ENCODE measurements at regions not wholly inside any gene's neighbourhood (a gene's known extent, or its start where the extent isn't known, plus 50 kb on each side); places are given as distances from the start of the nearest gene placed in this dataset.

DNA sequence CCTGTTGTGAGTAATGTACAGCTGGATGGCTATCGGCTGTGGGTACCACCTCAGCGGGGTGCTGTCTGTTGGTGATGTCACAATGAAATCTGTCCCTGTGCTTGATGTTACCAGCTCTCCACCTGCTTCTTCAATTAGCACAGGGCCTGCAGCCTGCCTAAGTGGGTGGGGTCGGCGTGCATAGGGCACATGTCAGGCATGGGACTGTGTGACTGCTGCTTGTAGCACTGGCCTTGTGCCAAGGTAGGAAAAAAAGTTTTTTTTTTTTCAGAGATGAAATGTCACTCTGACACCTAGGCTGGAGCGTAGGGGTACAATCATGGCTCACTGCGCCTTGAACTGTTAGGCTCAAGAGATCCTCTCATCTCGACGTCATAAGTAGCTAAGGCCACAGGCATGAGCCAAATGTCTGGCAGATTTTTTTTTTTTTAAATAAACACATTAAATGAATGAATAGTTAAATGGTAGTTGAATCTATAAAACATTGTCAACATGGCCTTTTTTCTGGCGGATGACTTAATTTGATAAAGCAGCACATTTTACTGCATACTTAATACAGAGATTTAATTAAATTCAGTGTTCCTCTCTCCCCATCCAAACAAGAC is 222.5 kb downstream of the NXNL2 start:
- Histone ChIP-seq H3K36me3 (ENCODE audit: control insufficient read depth, insufficient read depth, low read length) (no peaks in the 10 kb centered on the region), H3K4me3 (ENCODE audit: low read depth in 2 of 2, low read length in 2 of 2) (no peak overlapping the region), H3K4me1 (ENCODE audit: control insufficient read depth, insufficient read depth, low read length) (no peaks in the 10 kb centered on the region), H3K9me3 (ENCODE audit: control insufficient read depth, insufficient read depth, low read depth, low read length) (no peaks in the 10 kb centered on the region), H3K27ac (ENCODE audit: low read length) (no peak overlapping the region), H3K27me3 (ENCODE audit: control insufficient read depth, insufficient read depth, low read length) (no peaks in the 10 kb centered on the region)
- no TSS peak for BruUV-seq (replicated peaks)
- POLR2A ChIA-PET = no interaction called here
- TF ChIP-seq SIN3A (IDR thresholded peaks at IDR 0.05; ENCODE audit: borderline replicate concordance, insufficient read depth, low read depth, low read length) (no peak), TCF7L2 (IDR thresholded peaks at IDR 0.05; ENCODE audit: low read depth, low read length) (no peak), POLR2AphosphoS5 (IDR thresholded peaks at IDR 0.05; ENCODE audit: low read depth, low read length) (no peak), CTCF (IDR thresholded peaks at IDR 0.05) (no peak)
- TF ChIP-seq, protein P1, sequence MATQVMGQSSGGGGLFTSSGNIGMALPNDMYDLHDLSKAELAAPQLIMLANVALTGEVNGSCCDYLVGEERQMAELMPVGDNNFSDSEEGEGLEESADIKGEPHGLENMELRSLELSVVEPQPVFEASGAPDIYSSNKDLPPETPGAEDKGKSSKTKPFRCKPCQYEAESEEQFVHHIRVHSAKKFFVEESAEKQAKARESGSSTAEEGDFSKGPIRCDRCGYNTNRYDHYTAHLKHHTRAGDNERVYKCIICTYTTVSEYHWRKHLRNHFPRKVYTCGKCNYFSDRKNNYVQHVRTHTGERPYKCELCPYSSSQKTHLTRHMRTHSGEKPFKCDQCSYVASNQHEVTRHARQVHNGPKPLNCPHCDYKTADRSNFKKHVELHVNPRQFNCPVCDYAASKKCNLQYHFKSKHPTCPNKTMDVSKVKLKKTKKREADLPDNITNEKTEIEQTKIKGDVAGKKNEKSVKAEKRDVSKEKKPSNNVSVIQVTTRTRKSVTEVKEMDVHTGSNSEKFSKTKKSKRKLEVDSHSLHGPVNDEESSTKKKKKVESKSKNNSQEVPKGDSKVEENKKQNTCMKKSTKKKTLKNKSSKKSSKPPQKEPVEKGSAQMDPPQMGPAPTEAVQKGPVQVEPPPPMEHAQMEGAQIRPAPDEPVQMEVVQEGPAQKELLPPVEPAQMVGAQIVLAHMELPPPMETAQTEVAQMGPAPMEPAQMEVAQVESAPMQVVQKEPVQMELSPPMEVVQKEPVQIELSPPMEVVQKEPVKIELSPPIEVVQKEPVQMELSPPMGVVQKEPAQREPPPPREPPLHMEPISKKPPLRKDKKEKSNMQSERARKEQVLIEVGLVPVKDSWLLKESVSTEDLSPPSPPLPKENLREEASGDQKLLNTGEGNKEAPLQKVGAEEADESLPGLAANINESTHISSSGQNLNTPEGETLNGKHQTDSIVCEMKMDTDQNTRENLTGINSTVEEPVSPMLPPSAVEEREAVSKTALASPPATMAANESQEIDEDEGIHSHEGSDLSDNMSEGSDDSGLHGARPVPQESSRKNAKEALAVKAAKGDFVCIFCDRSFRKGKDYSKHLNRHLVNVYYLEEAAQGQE (IDR thresholded peaks at IDR 0.05; ENCODE audit: insufficient read depth in 1 of 2, low read depth in 2 of 2, low read length in 1 of 2) = no peak
- ATAC-seq = no peak
- CTCF ChIA-PET = no interaction called here
- in situ Hi-C loops (cut with HindIII; ENCODE audit: low pct_unique_long_range_greater_than_20kb, low sequenced_read_pairs) = no loop called here
- intact Hi-C loops (cut with micrococcal nuclease; ENCODE audit: unreplicated experiment) = no loop called here
- no peak for DNase-seq (ENCODE audit: low read depth, low spot score)

- TF ChIP-seq, protein P1 (IDR thresholded peaks at IDR 0.05; ENCODE audit: insufficient read depth in 1 of 2, low read depth in 2 of 2, low read length in 1 of 2) = no peak
- no peak for TF ChIP-seq CTCF (IDR thresholded peaks at IDR 0.05)
- no peak for TF ChIP-seq POLR2AphosphoS5 (IDR thresholded peaks at IDR 0.05; ENCODE audit: low read depth, low read length)
- no peak for TF ChIP-seq SIN3A (IDR thresholded peaks at IDR 0.05; ENCODE audit: borderline replicate concordance, insufficient read depth, low read depth, low read length)
- no peak for TF ChIP-seq TCF7L2 (IDR thresholded peaks at IDR 0.05; ENCODE audit: low read depth, low read length)
- CTCF ChIA-PET = no interaction called here
- Histone ChIP-seq H3K36me3 (ENCODE audit: control insufficient read depth, insufficient read depth, low read length) (no peaks in the 10 kb centered on the region), H3K9me3 (ENCODE audit: control insufficient read depth, insufficient read depth, low read depth, low read length) (no peaks in the 10 kb centered on the region), H3K4me1 (ENCODE audit: control insufficient read depth, insufficient read depth, low read length) (no peaks in the 10 kb centered on the region), H3K27ac (ENCODE audit: low read length) (no peak overlapping the region), H3K27me3 (ENCODE audit: control insufficient read depth, insufficient read depth, low read length) (no peaks in the 10 kb centered on the region), H3K4me3 (ENCODE audit: low read depth in 2 of 2, low read length in 2 of 2) (no peak overlapping the region)
- ATAC-seq = no peak
- POLR2A ChIA-PET = no interaction called here
- in situ Hi-C loops (cut with HindIII; ENCODE audit: low pct_unique_long_range_greater_than_20kb, low sequenced_read_pairs) (no loop called here), intact Hi-C loops (cut with micrococcal nuclease; ENCODE audit: unreplicated experiment) (no loop called here)
- no TSS peak for BruUV-seq (replicated peaks)
- DNase-seq (ENCODE audit: low read depth, low spot score) = no peak
Observed at GRCh38 chr9:88759364-88759763, 224.4 kb downstream of the NXNL2 start.
